HG03342 (cell line): ENCODE measurements at regions not wholly inside any gene's neighbourhood (a gene's known extent, or its start where the extent isn't known, plus 50 kb on each side); places are given as distances from the start of the nearest gene placed in this dataset.
A peak's percentile ranks its signal among the peaks of the same experiment; 100 is the strongest.
"Not testable (repeated sequence)": the region's sequence is repeated elsewhere in the genome, so short reads cannot be mapped to it uniquely, and the experiment has no call there.

ENCODE experiments used
- ATAC-seq: cut with Tn5 transposase; IDR thresholded peaks from one replicate; pipeline ENCODE4 v1.9.1; 2021; ENCODE audit warnings: mild to moderate bottlenecking, moderate library complexity; ENCODE audit not compliant: unreplicated experiment

GRCh38 chr4:108416831-108417230 lies 203.5 kb upstream of the RPL34 start:
- no peak for ATAC-seq

DNA sequence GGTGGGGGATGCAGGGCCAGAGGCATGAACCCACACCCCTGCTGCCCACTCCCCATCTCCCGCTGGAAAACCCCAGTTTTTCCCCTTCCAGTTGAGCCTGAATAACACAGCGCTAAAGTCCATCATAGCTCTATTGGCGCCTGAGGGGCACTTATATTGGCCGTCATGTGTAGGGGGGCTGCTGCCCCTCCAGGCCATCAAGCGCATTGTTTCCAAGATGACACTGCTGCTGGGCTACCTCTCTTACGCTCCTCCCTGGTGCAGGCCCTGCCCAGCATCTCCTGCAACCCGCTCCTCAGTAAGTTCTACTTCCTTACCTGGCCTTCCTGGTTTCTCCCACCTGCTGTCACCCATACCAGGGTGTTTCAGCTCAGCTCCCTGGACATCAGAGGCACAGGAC lies 205.0 kb upstream of the RPL34 start:
- no peak for ATAC-seq

GRCh38 chr4:108411836-108412235 lies 208.5 kb upstream of the RPL34 start:
- ATAC-seq, result no peak

- not testable (repeated sequence) for ATAC-seq
Observed at GRCh38 chr4:108409691-108410090, 210.7 kb upstream of the RPL34 start.

DNA sequence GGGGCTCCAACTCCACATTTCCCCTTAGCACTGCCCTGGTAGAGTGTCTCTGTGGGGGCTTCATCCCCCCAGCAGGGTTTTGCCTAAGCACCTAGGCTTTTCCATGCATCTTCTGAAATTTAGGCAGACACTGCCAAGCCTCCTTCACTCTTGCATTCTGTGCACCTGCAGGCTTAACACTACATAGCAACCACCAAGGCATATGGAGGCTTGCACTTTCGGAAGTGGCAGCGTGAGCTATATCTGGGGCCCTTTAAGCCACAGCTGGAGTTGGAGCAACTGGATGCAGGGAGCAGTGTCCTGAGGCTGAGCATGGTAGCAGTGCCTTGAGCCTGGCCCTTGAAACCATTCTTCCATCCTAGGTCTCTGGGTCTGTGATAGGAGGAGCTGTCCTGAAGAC lies 214.8 kb upstream of the RPL34 start:
- no peak for ATAC-seq

- no peak for ATAC-seq
Observed at GRCh38 chr4:108400309-108400708, 220.1 kb upstream of the RPL34 start.

DNA sequence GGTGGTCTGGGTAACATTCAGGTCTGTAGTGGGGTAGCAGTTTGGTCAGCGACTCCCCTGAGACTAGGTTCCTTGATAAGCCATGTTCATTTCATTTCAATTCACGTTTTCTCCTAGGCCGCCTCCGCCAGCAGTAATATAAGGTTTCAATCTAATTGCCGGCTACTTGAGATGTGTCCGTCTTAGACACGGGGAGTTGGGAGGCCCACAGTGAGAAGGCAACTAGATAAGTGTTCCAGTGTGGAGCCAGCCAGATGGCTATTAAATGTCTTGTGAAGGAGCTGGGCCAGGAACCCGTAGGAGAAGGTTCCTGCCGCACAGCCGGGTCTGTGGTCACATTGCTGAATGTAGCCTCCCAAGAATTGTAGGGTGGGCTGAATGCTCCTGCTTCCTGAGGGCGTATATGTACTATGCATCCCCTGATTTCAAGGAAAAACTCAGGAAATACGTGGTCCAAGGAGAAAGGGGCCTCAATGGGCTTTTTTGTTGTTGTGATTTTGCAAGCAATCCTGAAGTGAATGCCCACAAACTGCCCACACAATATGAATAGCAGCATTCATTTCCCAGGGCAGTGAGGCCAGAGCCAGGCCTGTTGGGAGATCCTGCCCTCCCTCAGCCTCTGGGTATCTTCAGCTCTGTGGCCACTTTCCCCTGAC lies 220.6 kb upstream of the RPL34 start:
- no peak for ATAC-seq

DNA sequence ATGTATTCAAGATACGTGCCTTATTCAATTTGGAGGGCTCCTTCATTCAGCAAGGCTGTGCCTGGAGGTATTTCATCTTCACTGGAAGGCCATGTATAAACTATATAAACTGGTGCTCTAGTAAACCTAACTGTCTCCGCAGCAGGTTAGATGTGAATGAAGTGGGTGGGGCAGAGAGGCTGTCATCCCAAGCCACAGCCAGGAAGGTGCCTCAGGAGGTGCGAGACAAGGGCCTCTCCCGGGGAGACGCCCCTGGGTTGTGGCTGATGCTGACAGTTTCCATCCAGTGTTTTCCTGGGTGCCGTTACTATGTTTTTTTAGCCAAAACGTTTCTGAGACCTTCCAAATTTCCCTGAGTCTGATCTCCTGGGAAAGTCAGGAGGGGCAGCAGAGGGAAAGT lies 221.5 kb upstream of the RPL34 start:
- no peak for ATAC-seq

DNA sequence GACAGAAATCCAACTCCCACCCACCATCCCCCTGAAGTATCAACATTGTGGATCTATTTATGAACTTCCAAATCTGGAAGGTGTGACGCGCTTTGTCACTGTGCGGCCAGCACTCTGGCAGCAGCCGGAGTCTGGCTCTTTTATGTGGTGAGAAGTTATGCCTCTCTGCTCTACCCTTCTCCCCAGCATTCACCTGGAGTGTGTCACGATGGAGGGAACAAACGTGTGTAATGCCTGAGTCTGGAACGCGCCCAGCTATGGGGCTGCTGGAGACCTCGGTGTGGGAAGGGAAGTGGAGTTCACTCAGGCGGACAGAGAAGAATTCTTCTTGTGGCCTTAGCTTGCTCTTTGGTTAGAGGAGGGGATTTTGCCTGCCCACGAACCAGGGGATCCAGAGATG lies 222.1 kb upstream of the RPL34 start:
- ATAC-seq, result no peak

DNA sequence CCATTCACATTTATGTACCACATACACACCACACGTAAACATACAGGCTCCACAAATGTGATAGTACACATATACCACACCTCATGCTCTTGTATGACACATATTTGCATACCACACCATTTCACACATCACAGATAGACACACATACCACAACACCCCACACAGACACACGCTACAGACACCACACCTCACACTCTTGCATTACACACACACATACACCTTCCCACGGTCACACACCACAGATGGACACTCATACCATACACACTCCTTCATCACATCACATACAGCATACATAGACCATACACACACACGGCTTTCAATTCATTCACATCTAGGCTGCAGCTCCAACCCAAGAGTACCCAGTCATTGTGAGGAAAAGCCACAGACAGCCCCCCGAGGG lies 222.5 kb upstream of the RPL34 start:
- no peak for ATAC-seq

GRCh38 chr4:108396900-108397497 lies 223.4 kb upstream of the RPL34 start:
- no peak for ATAC-seq

DNA sequence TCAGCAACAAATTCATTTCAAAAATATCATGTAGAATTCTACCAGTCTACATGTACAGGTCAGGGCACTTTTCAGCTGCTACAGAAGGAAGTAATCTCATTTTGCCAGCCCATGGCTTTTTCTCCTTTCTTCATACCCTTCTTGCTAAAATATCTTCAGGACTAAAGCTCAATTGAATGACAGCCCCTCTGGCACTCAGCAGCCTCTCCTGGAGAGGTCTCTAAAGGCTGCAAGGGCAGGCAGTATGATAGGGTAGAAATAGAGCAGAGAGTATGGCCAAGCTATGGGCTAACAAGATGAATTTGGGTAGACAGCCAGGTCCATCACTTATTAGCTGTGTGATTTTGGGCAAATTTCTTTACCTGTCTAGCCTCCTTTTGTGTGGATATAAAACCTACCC lies 224.6 kb upstream of the RPL34 start:
- ATAC-seq, result no peak

DNA sequence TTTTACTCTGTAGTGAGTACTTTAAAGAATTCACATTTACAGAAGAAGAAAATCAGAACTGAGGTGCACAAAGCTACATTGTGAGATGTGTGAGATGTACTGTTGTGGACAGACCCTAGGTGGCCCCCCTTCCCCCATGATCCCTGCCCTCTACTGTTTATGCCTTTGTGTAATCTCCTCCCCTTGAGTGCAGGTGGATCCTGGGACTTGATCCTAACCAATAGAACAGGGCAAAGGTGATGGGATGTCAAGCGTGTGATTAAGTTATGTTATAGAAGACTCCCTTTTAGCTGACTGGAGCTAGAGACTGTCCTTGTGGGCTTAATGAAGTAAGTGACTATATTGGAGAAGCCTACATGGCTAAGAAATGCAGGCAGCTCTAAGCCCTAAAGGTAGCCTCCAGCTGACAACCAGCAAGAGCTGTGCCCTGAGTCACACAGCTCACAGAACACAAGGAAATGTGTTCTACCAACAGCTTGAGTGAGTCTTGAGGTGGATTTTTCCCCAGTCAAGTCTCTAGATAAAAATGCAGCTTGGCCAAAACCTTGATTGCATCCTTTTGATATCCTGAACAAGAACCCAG lies 225.2 kb upstream of the LEF1 start:
- ATAC-seq, result no peak

DNA sequence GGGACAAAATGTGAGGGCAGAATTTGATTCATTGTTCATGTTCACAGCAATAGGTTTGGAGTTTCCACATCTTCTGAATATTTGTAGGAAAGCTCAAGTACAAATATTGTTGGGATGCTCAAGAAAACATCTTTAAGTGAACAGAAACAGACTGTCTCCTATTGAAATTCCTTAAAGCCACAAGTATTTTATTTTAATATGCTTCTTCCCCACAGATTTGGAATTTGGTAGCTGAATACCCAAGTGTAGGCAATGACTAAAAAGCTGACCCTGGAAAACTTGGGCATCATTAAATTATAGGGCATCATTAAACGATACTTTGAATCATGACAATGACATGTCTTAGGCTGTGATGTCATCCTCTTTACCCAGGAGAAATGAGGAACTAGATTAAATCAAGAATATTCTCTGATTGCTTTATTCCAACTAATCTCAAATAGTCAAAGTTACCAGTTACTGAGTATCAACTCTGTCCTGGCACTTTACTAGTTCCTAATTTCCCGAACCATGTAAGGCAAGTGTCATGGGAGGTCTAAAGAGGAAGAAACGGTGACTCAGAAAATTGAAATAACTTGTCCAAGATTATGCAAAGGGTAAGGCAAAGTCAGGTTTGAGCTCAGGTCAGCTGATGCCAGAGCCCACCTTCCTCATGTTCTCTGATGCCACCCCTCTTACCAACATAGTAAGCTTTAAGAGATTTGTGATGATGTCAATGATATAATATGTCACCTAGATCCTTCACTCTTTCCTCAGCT lies 223.1 kb upstream of the LEF1 start:
- ATAC-seq, result no peak

DNA sequence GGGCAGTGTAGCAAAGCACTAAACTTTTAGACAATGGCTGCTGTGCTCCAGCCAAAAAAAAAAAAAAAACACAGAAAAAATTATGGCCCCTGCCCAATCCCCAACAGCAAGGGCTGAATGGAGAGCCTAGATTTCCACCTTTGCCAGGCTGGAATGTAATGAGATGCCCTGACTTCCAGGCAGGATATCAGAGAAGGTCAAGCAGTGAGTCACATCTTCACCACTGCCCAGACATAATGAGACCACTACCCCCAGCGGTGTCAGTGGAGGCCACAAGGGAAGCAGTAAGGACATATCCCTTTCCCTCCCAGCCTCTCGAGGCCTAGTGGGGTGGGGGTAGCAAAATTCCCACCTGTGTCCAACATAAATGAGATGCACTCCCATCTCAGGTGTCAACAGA lies 216.3 kb upstream of the LEF1 start:
- ATAC-seq, result no peak

DNA sequence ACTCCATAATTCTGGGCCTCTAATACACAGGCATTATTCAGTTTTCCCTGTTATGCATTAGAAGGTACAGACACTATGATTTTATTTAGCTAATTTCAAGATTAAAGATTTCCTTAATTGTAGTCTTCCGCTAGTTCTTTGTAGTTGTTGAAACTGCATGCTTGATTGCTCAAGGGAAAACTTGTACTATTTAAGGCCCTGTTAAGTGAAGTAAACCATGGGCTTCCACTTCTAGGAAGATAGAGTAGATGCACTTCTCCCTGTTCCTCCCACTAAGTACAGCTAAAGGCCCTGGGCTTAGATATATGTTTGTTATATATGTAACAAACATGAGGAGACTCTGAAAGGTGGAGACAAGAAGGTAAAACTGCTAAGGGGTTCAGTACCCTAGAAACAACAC lies 215.8 kb upstream of the LEF1 start:
- ATAC-seq, result no peak

DNA sequence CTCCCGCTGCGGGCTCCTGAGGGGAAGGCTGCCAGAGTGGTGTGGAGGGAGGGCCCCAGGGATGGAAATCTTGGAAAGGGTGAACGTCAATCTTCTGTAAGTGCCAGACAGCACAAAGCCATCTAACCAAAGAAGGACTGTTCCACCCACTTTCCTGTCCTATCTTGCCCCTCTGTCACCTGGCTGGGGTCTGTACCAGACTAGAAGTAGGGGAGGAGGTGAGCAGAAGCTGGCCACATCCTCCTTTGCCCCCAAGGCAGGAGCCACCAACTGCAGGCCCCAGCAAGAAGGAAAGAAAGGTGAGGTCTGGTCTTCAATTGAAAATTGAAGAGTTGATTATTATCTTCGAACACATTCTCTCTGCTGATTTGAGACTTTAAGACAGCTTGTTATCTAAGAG lies 214.4 kb upstream of the LEF1 start:
- no peak for ATAC-seq

DNA sequence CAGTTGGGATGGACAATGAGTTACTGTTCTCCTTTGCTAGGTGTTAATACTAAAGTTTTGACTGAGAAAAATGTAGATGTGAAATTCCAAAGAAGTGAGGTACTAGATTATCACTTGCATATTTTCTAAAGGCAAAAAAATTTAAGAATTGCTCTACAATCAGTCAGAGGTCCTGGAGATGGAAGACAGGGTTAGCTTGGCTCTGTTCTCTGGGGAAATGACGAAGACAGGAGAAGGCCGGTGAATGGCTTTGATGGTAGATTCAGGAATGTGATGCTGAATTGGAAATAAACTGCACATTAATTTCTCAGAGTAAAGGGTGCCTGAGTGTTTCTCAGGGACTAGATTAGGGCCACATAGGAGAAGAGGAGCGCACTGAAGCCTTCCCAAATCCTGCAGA lies 214.0 kb upstream of the LEF1 start:
- ATAC-seq, result no peak

- no peak for ATAC-seq
Observed at GRCh38 chr4:108378164-108378563, 209.4 kb upstream of the LEF1 start.

- peak; percentile 80 for ATAC-seq
Observed at GRCh38 chr4:108377021-108377420, 208.3 kb upstream of the LEF1 start.

GRCh38 chr4:108375434-108375833 lies 206.7 kb upstream of the LEF1 start:
- no peak for ATAC-seq

- no peak for ATAC-seq
Observed at GRCh38 chr4:108372681-108373080, 203.9 kb upstream of the LEF1 start.
